GM21390 (cell line): ENCODE measurements at regions not wholly inside any gene's neighbourhood (a gene's known extent, or its start where the extent isn't known, plus 50 kb on each side); places are given as distances from the start of the nearest gene placed in this dataset.
"Not testable (repeated sequence)": the region's sequence is repeated elsewhere in the genome, so short reads cannot be mapped to it uniquely, and the experiment has no call there.

ENCODE experiments used
- ATAC-seq: cut with Tn5 transposase; IDR thresholded peaks from one replicate; pipeline ENCODE4 v1.9.1; 2021; ENCODE audit not compliant: unreplicated experiment

DNA sequence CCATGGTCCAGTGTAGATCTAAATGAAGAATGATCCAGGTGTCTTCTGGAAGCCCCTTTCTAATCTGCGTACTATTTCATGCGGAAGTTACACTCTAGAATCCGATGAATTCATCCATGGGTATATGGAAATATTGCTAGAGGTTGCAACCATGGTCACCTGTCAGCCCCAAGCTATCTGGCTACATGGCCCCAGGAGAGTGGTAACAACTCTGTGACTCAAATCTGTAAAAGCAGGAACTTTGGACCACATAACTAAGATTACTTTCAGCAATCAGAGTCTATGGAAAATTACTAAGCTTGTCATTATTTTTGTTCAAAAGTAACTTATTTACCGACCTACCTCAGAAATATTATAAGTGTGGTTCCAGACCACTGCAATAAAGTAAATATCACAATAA, 150.6 kb upstream of the MED14 start:
- ATAC-seq, result no peak

DNA sequence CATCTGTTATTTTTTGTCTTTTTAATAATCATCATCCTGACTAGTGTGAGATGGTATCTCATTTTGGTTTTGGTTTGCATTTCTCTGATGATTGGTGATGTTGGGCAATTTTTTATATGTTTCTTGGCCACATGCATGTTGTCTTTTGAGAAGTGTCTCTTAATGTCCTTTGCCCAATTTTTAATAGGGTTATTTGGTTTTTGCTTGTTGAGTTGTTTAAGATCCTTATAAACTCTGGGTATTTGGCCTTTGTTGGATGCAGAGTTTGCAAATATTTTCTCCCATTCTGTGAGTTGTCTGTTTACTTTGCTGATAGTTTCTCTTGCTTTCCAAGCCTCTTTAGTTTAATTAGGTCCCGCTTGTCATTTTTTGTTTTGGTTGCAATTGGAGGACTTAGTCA, 152.1 kb upstream of the MED14 start:
- ATAC-seq, result no peak

DNA sequence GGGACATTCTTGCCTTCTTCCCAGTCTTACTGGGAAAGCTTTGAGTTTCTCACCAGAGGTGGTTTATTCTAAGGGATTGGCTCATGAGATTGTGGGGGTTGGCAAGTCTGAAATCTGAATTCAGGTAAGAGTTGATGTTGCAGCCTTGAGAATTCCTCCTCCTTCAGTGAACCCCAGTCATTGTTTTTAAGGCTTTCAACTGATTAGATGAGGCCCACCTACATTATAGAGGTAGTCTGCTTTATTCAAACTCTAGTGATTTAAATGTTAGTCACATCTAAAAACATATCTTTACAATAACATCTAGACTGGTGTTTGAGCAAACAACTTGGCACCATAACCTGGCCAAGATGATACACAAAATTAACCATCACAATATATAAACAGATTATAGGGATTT, 156.5 kb upstream of the MED14 start:
- no peak for ATAC-seq

DNA sequence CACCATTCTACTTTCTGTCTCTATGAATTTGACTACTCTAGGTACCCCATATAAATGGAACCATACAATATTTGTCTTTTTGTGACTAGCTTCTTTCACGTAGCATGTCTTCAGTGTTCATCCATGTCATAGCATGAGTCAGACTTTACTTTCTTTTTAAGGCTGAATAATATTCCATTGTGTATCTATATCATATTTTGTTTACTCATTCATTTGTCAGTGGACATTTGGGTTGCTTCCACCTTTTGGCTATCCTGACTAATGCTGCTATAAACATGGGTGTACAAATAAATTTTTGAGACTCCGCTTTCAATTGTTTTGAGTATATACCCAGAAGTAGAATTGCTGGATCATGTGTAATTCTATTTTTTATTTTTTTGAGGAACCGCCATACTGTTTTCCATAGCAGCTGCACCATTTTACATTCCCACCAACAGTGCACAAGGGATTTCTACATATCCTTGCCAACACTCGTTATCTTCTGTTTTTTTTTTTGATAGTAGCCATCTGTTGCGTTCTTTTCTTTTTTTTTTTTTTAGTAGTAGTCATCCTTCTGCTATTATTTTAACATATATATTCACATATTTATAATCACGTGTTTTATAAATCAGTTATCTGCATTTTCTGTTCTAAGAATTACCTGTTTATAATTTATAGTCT, 158.0 kb upstream of the MED14 start:
- no peak for ATAC-seq

DNA sequence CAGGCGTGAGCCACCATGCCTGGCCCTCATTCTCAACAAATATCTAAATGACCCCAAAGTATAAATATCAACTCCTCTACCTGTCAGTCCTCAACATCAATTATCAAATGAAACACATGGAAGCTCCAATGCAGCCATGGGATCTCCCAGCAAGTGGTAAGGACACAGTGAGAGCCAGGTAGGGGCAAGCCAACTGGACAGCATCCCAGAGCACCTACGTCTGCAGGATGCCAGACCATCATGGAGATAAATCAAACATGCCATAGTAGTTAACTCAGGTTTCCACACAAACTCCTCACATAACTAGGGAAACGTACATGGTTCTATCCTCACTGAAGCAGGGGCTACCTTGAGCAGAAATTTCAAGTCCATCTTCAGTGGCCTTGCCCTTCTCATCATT, 159.9 kb upstream of the MED14 start:
- no peak for ATAC-seq

DNA sequence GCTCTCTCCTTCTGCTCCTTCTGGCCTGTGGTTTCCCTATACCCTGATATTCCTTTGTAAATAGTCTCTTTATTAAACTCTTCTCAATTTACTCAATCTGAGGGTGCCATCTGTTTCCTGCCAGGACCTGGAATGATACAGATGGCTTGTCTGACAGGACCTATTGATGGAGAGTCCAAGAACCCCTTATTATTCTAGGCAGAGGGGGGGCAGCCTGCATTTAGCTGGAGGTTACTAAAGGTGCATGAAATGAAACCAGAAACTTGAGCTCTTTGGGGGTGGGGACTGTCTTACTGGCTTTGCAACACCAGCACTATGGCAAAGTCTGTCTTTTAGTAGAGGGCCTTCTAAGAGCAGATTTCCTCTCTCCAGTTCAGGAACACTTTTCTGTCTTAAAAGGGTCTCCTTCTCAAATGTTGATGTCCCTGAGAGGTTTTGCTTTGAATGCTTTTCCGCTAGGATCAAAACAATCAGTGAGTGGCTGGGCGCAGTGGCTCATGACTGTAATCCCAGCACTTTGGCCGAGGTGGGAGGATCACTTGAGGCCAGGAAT, 162.5 kb upstream of the MED14 start:
- no peak for ATAC-seq

DNA sequence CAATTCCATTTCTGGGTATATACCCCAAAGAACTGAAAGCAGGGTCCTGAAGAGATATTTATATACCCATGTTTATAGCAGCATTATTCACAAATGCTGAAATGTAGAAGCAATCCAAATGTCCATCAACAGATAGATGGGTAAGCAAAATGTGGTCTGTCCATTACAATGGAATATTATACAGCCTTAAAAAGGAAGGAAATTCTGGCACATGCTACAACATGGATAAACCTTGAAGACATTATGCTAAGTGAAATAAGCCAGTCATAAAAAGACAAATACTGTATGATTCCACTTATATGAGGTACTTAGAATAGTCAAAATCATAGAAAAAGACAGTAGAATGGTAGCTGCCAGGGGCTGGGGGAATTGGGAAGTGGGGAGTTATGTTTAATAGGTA, 169.4 kb upstream of the MED14 start:
- not testable (repeated sequence) for ATAC-seq

DNA sequence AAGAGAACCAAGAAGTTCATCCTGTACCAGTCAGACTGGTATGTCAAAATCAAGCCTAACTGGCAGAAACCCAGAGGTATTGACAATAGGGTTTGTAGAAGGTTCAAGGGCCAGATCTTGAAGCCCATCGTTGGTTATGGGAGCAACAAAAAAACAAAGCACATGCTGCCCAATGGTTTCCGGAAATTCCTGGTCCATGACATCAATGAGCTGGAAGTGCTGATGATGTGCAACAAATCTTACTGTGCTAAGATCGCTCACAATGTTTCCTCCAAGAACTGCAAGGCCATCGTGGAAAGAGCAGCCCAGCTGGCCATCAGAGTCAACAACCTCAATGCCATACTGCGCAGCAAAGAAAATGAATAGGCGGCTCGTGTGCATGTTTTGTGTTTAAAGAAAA, 172.7 kb upstream of the MED14 start:
- ATAC-seq, result no peak

DNA sequence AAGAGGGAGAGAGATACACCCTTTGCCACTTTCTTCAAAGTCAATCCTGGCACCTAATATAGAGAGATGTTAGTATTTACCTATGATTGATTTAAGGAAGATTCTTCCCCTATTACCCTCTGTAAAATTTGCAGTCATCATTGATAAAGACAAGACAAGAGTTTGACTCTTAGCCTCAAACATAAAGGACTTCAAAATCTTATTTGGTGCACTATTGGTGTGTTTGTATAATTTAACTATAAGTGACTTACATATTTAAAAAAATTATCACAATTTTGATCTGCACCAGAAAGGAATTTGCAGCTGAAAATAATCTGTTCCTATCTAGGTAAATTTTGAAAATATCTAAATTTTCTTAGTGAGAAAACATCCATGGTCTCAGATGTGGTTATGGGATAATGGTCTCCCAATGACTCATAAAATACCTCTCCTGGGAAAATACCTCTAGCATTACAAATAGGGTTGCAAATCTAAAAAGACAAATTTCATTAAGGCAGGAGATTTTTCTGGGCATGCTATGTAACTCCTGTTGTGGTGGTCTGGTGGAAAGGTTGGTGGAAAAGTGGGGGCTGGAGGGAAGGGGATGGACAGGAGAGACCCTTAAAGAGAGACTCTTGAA, 173.6 kb upstream of the MED14 start:
- ATAC-seq, result no peak

DNA sequence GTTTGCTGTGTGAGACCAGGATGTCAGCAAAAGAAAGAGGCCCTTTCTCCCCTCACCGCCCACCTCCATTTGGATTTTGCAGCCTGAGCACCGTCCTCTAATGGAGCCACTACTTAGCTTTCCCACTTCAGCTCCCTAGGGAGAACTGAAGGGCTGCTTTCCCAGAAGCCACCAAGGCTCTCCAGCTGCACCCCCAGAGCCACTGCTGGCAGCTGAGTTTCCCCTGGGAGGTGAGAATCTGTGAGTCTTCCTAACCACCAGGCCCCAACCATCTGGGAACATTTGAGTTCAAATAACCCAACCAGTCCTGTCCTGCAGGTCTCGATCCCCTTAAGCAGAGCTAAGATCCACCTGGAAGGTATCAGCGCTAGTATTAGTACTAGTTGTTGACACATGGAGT, 173.1 kb upstream of the USP9X start:
- no peak for ATAC-seq

DNA sequence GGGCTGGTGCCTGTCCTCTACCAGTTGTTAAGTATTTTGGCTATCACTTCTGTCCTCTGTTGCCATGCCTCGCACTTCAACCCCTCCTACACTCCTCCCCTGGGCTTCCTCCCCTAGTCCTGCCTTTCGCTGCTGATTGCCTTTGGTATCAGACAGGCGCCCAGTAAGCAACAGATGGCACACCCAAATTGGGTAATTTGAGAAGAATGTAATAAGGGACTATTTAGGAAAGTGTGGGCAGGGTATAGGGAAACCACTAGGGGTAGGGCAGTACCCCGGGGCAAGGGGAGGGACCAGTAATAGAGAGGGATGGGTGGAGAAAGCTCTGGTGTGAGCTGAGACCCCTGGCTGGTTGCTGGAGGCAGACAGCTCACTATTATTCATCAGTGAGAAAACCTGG, 172.7 kb upstream of the USP9X start:
- ATAC-seq, result no peak

DNA sequence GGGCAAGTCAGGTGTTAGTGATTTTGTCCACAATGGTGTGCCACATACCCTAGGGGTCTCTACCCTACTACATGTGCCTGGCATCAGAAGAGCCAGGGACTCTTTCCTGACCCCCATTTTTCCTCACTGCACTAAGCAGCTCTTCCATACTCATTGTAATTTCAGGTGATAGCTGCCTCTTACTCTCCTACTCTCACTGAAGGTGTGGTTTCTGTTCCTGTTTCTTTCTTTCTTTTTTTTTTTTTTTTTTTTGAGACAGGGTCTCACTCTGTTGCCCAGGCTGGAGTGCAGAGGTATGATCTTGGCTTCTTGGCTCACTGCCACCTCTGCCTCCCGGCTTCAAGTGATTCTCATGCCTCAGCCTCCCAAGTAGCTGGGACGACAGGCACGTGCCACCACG, 164.9 kb upstream of the USP9X start:
- no peak for ATAC-seq

DNA sequence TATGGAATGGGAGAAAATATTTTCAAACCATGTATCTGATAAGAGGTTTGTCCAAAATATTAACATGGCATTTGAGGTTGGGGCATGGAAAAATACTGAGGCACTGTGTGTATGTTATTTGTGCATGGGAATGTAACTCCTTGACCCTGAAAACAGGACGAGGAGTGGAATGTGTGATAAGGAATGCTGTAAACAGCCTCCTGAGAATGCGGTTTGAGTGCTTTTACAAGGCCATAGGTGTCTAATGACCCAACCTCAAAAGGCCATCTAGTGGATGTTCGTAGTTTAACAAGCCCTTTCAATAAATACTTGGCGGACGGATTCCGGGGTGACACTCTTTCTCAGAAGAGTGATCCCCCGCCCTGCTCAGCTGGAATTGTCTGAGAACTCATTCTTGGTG, 162.9 kb upstream of the USP9X start:
- ATAC-seq, result no peak

DNA sequence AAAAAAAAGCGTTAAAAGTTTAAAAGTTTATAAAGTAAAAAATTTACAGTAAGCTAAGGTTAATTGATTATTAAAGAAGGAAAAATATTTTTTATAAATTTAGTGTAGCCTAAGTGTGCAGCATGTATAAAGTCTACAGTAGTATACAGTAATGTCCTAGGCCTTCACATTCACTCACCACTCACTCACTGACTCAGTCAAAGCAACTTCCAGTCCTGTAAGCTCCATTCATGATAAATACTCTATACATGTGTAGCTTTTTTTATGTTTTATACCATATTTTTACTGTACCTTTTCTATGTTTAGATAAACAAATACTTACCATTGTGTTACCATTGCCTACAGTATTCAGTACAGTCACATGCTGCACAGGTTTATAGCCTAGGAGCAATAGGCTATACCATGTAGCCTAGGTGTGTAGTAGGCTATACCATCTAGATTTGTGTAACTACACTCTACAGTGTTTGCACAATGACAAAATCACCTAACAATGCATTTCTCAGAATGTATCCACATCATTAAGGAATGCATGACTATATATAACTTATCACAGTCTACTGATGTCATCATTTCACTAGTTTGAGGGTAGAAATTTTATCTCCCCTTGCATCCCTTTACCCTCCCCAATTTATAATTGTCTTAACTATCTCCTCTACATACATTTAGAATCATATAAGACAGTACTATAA, 158.4 kb upstream of the USP9X start:
- not testable (repeated sequence) for ATAC-seq

DNA sequence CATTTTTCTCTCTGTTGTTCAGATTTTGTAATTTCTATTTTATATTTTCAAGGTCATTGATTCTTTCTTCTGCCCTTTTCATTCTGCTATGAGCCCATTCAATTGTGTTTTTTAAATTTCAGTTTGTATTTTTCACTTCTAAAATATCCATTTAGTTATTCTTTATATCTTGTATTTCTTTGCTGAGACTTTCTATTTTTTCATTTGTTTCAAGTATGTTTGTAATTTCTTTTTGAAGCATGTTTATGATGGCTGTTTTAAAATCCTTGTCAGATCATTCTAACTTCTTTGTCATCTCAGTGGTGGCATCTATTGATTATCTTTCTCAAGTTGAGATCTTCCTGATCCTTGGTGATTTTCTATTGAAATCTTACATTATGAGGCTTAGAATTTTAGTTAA, 157.2 kb upstream of the USP9X start:
- ATAC-seq, result no peak

DNA sequence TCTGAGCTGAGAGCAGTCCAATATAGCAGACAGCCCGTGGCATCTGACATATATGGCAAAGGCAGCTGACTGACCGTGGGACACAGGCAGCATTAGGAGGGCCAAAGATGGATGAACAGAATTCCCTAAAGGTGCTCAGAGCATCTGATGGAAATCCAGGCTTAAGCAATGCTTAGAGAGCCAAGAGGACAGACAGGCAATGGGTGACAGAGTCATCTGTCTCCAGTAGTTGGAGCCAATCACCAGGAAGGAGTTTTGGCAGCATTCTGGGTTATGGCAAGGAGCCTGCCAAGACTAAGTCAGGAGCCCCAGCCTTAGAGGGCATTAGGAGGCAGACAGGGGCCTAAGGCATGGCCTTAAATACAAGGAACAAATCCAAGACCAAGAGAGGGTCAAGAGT, 153.3 kb upstream of the USP9X start:
- ATAC-seq, result no peak

DNA sequence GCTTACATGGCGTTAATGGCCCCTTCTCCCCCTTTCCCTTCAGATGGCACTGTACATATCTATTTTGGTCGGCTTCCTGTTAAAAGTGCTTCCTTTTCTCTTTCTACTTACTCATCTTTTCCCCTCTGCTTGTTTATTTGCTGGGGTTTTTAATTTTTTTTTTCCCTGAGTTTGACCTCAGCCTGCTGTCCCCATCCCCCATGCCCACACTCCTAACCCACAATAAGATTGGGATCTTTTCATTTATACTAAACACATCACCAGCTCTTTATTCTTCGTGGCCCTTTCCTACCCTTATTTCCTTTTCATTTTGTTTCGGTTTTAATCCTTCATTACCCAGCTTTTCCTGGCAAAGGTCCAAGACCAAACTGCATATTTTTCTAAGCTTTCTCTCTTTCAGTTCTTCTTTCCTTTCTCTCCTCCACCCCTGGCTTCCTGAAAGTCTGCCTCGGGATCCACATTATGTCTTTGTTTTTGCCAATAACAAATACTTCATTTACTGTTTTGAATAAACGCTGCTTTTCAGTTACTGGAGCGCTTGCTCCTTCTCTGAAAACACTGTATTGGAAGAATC, 152.0 kb upstream of the USP9X start:
- no peak for ATAC-seq

DNA sequence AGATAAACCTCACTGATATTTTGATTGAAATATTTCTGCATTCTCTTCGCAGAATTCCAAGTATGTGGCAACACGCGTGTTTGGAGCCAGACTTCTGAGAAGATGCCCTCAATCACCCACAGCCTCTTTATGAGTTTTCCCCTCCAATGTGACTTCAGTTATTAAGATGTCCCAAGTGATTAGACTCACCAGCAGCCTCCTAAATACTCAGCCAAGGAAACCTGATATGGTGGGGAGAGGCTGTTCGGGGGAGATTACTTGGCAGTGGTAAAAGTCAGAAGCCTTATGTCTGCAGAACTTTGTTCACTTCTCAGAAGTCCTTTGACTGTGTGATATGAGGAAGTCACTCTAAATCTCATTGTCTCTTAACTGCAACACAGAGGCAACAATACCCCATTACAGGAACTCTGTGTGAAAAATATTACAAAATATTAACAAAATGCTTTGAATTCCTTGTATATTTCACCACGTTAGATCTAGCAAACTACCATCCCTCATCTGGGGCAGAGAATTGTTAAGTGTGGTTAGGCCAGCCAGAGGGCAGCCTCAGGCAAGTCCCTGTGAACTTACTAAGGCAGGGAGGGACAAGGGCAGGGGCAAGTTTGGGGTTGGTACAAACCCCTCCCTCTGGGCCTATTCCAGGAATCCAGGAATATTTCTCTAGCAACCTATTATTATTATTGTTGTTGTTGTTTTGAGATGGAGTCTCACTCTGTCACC, 151.4 kb upstream of the USP9X start:
- ATAC-seq, result no peak

DNA sequence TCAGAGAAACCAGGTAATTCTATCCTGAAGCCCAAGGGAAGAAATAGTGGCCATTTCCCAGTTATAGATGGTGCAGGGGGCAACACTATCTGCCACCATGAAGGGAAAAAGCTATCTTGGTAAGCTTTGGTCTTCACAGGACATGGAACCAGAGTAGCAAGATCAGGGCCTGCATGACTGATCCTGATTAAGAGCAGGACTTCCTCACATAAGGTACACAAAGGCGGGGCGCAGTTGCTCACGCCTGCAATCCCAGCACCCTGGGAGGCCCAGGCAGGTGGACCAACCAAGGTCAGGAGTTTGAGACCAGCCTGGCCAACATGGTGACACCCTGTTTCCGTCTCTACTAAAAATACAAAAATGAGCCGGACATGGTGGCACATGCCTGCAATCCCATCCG, 148.4 kb upstream of the USP9X start:
- ATAC-seq, result no peak

DNA sequence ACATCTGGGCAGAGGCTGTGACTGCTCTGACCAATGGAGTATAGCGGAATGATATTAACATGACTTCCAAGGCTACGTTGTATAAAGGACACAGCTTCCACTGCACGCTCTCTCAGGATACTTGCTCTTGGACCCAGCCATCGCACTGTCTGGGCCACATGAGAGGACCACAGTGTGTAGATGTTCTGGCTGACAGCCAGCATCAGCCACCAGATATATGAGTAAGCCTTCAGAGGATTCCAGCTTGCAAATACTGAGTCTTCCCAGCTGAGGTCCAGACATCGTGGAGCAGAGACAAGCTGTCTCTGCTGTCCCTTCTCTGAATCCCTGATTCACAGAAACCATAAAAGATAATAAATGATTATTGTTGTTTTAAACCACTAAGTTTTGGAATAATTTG, 146.8 kb upstream of the USP9X start:
- ATAC-seq, result no peak

DNA sequence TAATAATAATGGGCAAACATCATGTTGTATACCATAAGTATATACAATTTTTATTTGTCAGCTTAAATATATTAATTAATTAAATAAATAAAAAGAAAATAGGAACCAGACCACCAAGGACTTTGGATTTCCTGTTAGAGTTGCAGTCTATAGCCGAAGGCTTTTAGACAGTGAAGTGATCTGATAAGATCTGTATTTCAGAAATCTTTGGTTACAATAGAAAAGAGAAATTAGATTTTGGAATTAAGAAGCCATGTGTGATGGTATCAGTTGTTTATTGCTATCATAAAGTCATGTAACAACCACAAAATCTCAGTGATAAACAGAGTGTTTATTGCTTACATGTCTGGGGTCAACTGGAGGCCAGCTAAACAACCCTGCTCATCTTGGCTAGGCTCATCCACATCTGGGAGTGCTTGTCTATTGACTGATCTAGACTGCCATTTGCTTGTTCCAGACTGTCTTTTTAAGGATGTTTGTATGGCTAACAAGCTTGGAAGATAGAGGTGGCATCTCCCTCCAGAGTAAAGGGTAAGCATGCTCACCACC, 142.1 kb upstream of the USP9X start:
- ATAC-seq, result no peak
